ENCODE measurements at regions not wholly inside any gene's neighbourhood (a gene's known extent, or its start where the extent isn't known, plus 50 kb on each side); places are given as distances from the start of the nearest gene placed in this dataset.

DNA sequence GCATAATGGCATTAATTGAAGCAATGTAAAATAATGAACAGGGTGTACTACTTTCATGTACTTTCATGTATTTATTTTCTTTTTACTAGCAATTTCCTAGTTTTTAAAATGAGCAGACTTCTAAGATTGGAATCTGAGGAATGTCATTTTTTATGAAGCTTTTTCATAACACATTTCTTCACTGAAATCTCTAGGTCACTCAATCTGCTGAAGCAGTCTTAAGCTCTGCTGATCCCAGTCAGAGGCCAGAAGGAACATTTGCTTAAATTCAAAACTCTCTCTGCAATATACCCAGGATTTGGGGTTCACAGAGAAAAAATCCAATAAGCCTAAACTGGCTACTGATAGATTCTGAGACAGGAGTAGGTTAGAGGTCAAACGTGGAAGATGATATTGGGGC is 73.6 kb upstream of the CNTN1 start:
- TF ChIP-seq CTCF (IDR thresholded peaks at IDR 0.05) (no peak), EP300 (IDR thresholded peaks at IDR 0.05) (no peak), POLR2A (IDR thresholded peaks at IDR 0.05) (no peak)

Data from stomach (tissue), 4 donors.